22Rv1 (cell line): ENCODE measurements at regions not wholly inside any gene's neighbourhood (a gene's known extent, or its start where the extent isn't known, plus 50 kb on each side); places are given as distances from the start of the nearest gene placed in this dataset.

Experiments
- CTCF ChIP-seq: fragments of 450-650 bp; IDR thresholded peaks from 2 replicates; pipeline ENCODE4 v1.5.1; 2017; ENCODE audit warnings: mild to moderate bottlenecking
- ZFX ChIP-seq: fragments of 450-650 bp; IDR thresholded peaks from 2 replicates; pipeline ENCODE4 v1.6.1; 2017; ENCODE audit warnings: antibody characterized with exemption, borderline replicate concordance

GRCh38 chr4:24689212-24689611 is 104.9 kb upstream of the DHX15 start:
- TF ChIP-seq CTCF (no peak), ZFX (no peak)
